ENCODE measurements at regions not wholly inside any gene's neighbourhood (a gene's known extent, or its start where the extent isn't known, plus 50 kb on each side); places are given as distances from the start of the nearest gene placed in this dataset.

DNA sequence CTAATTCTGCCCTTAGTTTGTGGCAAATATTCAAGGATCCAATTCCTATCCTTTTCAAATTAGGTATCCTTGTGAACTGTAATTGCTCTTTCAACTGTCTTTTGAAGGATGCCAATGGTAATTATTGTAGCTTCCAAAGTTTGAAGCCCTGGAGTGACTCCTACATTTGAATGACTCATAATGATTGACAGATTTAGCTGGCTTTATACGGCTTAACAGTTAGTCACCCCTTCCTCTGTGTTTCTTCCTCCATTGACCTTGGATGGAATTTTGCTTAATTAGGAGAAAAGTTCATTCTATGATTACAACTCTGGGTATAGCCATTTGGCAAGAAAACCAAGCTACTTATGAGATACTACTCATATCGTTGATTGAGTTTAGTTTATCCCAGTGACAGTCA lies 639.3 kb upstream of the KIRREL3 start:
- dilution Hi-C loops (cut with MboI; ENCODE audit: extremely low pct_ligation_motif_present, low sequenced_read_pairs), result no loop called here
- TF ChIP-seq EZH2 (IDR thresholded peaks at IDR 0.05; ENCODE audit: borderline replicate concordance, low read depth, low read length, severe bottlenecking), result no peak
- no peak for TF ChIP-seq POLR2AphosphoS5 (IDR thresholded peaks at IDR 0.05; ENCODE audit: insufficient read depth, low read depth, low read length)
- no peak for TF ChIP-seq GATA2 (IDR thresholded peaks at IDR 0.05; ENCODE audit: insufficient read depth, insufficient read length, low read depth, low read length)
- peak; percentile 79 for TF ChIP-seq FOS (IDR thresholded peaks at IDR 0.05; ENCODE audit: borderline replicate concordance, insufficient read depth, low read length)
- peak; percentile 95 for TF ChIP-seq JUN (IDR thresholded peaks at IDR 0.05; ENCODE audit: borderline replicate concordance, insufficient read depth, insufficient read length, low read depth)
- TF ChIP-seq, protein P1, sequence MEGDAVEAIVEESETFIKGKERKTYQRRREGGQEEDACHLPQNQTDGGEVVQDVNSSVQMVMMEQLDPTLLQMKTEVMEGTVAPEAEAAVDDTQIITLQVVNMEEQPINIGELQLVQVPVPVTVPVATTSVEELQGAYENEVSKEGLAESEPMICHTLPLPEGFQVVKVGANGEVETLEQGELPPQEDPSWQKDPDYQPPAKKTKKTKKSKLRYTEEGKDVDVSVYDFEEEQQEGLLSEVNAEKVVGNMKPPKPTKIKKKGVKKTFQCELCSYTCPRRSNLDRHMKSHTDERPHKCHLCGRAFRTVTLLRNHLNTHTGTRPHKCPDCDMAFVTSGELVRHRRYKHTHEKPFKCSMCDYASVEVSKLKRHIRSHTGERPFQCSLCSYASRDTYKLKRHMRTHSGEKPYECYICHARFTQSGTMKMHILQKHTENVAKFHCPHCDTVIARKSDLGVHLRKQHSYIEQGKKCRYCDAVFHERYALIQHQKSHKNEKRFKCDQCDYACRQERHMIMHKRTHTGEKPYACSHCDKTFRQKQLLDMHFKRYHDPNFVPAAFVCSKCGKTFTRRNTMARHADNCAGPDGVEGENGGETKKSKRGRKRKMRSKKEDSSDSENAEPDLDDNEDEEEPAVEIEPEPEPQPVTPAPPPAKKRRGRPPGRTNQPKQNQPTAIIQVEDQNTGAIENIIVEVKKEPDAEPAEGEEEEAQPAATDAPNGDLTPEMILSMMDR (IDR thresholded peaks at IDR 0.05; ENCODE audit: extremely low read depth in 1 of 2, insufficient read depth in 1 of 2, low read depth in 1 of 2, low read length in 2 of 2), result no peak
- TF ChIP-seq POLR2A (IDR thresholded peaks at IDR 0.05; ENCODE audit: low read depth, low read length), result no peak
- TF ChIP-seq, protein P2, sequence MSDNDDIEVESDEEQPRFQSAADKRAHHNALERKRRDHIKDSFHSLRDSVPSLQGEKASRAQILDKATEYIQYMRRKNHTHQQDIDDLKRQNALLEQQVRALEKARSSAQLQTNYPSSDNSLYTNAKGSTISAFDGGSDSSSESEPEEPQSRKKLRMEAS (IDR thresholded peaks at IDR 0.05; ENCODE audit: insufficient read depth, insufficient read length), result no peak
- TF ChIP-seq MYC (IDR thresholded peaks at IDR 0.05; ENCODE audit: low read depth, low read length), result no peak
- no peaks in the 10 kb centered on the region for H3K79me2 ChIP-seq (ENCODE audit: control insufficient read depth, insufficient read depth, low read length)
- DNase-seq (ENCODE audit: low read depth, low spot score) (peak; percentile 86), FAIRE-seq (peak; percentile 80)
- no peak overlapping the region for H2AFZ ChIP-seq (ENCODE audit: low read depth, low read length)
- no TSS peak for BruUV-seq (replicated peaks)
- H3K9ac ChIP-seq (replicated peaks; ENCODE audit: extremely low read depth, insufficient read depth, low read length), result peak overlapping the region; percentile 37
- POLR2A ChIA-PET, result interaction anchor here (1.2 kb wide), 1 partner anchor 11 kb away, joined by 3 read pairs; no protein-coding TSS in a partner anchor
- H3K27me3 ChIP-seq (ENCODE audit: control insufficient read depth in 2 of 2, insufficient read depth in 2 of 2, low read length in 2 of 2), result no peaks in the 10 kb centered on the region
- H3K36me3 ChIP-seq (ENCODE audit: control insufficient read depth in 2 of 2, extremely low read depth in 1 of 2, insufficient read depth in 2 of 2, low read length in 2 of 2), result no peaks in the 10 kb centered on the region
- H3K9me1 ChIP-seq (replicated peaks; ENCODE audit: control insufficient read depth, extremely low read depth, insufficient read depth, low read length), result no peaks in the 10 kb centered on the region
- CTCF ChIA-PET, result interaction anchor here (1.0 kb wide), 1 partner anchor 11 kb away, joined by 3 read pairs; no protein-coding TSS in a partner anchor
- no peak overlapping the region for H3K4me3 ChIP-seq (replicated peaks in 1 of 3; ENCODE audit: insufficient read depth in 1 of 3, low read depth in 1 of 3, low read length in 3 of 3)
- intact Hi-C loops (cut with micrococcal nuclease), result no loop called here
- H4K20me1 ChIP-seq (replicated peaks; ENCODE audit: control insufficient read depth, extremely low read depth, insufficient read depth, low read length), result no peaks in the 10 kb centered on the region
- H3K27ac ChIP-seq (ENCODE audit: insufficient read depth, low read depth, low read length), result peak overlapping the region; percentile 86
- H3K4me2 ChIP-seq (ENCODE audit: insufficient read depth, low read length), result peak overlapping the region; percentile 59
- no peaks in the 10 kb centered on the region for H3K9me3 ChIP-seq (replicated peaks; ENCODE audit: control insufficient read depth, insufficient read depth, low read length)
- H3K4me1 ChIP-seq (ENCODE audit: control insufficient read depth, extremely low read depth, insufficient read depth, low read length), result peaks cover 28% of the 10 kb centered on the region

Data from endothelial cell of umbilical vein (primary cell).